A673 (cell line): ENCODE measurements at regions not wholly inside any gene's neighbourhood (a gene's known extent, or its start where the extent isn't known, plus 50 kb on each side); places are given as distances from the start of the nearest gene placed in this dataset.

Source experiments
- BruUV-seq: library from RNA; stranded (reverse); fragments of 400-500 nt; replicated peaks from 2 replicates; lab custom pipeline; 2021; lab: Mats Ljungman, UMichigan
- CTCF ChIA-PET: fragments of 300-600 bp; sonication (Branson Sonifier 250); formaldehyde crosslinking; loops from one replicate; lab custom pipeline; 2022; ENCODE audit warnings: antibody characterized with exemption; lab: Charles Lee
- POLR2A ChIA-PET: fragments of 300-600 bp; sonication (Branson Sonifier 250); formaldehyde crosslinking; loops from one replicate; lab custom pipeline; 2022; ENCODE audit warnings: antibody characterized with exemption; ENCODE audit not compliant: low non-redundant PET; lab: Charles Lee
- DNase-seq: peaks from one replicate; pipeline ENCODE4 v3.0.0-alpha.2; 2015; ENCODE audit warnings: low spot score
- H3K27ac ChIP-seq: fragments of 200-600 bp; sonication (generic); 2 replicates; pipeline ENCODE4 v1.5.1; 2016; ENCODE audit warnings: mixed run types, low read depth, mild to moderate bottlenecking, mixed read lengths, antibody characterized with exemption, low read length; ENCODE audit not compliant: poor library complexity, severe bottlenecking
- H3K27me3 ChIP-seq: fragments of 200-600 bp; sonication (generic); replicated peaks from 2 replicates; pipeline ENCODE4 v1.6.1; 2017; ENCODE audit warnings: mixed run types, low read depth, mild to moderate bottlenecking, mixed read lengths, antibody characterized with exemption, low read length; ENCODE audit not compliant: insufficient read depth, poor library complexity
- H3K36me3 ChIP-seq: fragments of 200-600 bp; sonication (generic); 2 replicates; pipeline ENCODE4 v1.6.1; 2016; ENCODE audit warnings: mixed run types, mild to moderate bottlenecking, mixed read lengths, antibody characterized with exemption, low read length; ENCODE audit not compliant: insufficient read depth, poor library complexity, severe bottlenecking
- H3K4me1 ChIP-seq: fragments of 200-600 bp; sonication (generic); 2 replicates; pipeline ENCODE4 v1.6.1; 2017; ENCODE audit warnings: mixed run types, mild to moderate bottlenecking, mixed read lengths, antibody characterized with exemption, low read length; ENCODE audit not compliant: insufficient read depth, poor library complexity, severe bottlenecking
- H3K4me3 ChIP-seq: fragments of 200-600 bp; sonication (generic); 2 replicates; pipeline ENCODE4 v1.5.1; 2016; ENCODE audit warnings: low read depth, mixed run types, mild to moderate bottlenecking, mixed read lengths, low read length; ENCODE audit not compliant: poor library complexity, severe bottlenecking
- H3K9me3 ChIP-seq: fragments of 200-600 bp; sonication (generic); 2 replicates; pipeline ENCODE4 v1.6.1; 2016; ENCODE audit warnings: mixed run types, low read depth, mild to moderate bottlenecking, mixed read lengths, antibody characterized with exemption, low read length; ENCODE audit not compliant: poor library complexity, severe bottlenecking
- CTCF ChIP-seq: fragments of 300-800, 200-600 bp; sonication (generic); conservative IDR thresholded peaks from 2 replicates; pipeline ENCODE4 v1.5.1; 2017; ENCODE audit warnings: low read depth, mild to moderate bottlenecking, antibody characterized with exemption, low read length, moderate library complexity, mixed read lengths
- EZH2 ChIP-seq: fragments of 200-600 bp; sonication (generic); IDR thresholded peaks from 2 replicates; pipeline ENCODE4 v1.6.1; 2017; ENCODE audit warnings: borderline replicate concordance, low read depth, mild to moderate bottlenecking, mixed read lengths, antibody characterized with exemption, low read length; ENCODE audit not compliant: poor library complexity, severe bottlenecking
- intact Hi-C: fragments of 100-400 bp; cut with micrococcal nuclease; formaldehyde crosslinking; loops from one replicate; pipeline ENCODE4 v1.10.0; 2022; ENCODE audit not compliant: unreplicated experiment

- H3K9me3 ChIP-seq: peaks cover 6% of the 10 kb centered on the region
- no TSS peak for BruUV-seq
- CTCF ChIA-PET: no interaction called here
- no peak overlapping the region for H3K4me3 ChIP-seq
- no peak overlapping the region for H3K27ac ChIP-seq
- no peaks in the 10 kb centered on the region for H3K27me3 ChIP-seq
- DNase-seq: no peak
- intact Hi-C loops: no loop called here
- no peaks in the 10 kb centered on the region for H3K36me3 ChIP-seq
- POLR2A ChIA-PET: no interaction called here
- TF ChIP-seq EZH2 (no peak), CTCF (no peak)
- no peaks in the 10 kb centered on the region for H3K4me1 ChIP-seq
These were observed 808.9 kb upstream of the SEL1L start for GRCh38 chr14:82342596-82342995.

DNA sequence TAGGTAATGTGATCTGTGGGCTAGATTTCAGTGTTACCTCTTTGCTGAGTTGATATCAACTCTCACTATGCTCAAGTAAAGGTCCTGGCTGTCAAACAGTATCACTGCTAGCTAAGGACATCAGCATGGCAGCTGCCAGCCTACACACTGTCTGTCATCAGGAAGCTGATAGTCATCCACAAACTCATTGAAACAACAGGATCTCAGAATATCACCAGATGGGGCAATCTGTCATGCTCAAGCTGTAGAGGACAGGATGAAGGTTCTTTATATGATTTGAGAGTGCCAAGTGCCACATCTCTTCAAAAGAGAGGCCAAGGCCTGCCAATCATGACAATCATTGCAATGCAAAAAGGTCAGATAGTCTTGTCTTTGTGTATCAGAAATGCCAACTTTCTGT is 811.5 kb upstream of the SEL1L start:
- TF ChIP-seq EZH2: no peak
- TF ChIP-seq CTCF: no peak
- DNase-seq: no peak
- ChIA-PET POLR2A (no interaction called here), CTCF (no interaction called here)
- no peaks in the 10 kb centered on the region for H3K36me3 ChIP-seq
- H3K27ac ChIP-seq: no peak overlapping the region
- no peaks in the 10 kb centered on the region for H3K27me3 ChIP-seq
- intact Hi-C loops: no loop called here
- BruUV-seq: no TSS peak
- H3K4me3 ChIP-seq: no peak overlapping the region
- H3K9me3 ChIP-seq: peaks cover 6% of the 10 kb centered on the region
- H3K4me1 ChIP-seq: no peaks in the 10 kb centered on the region

GRCh38 chr14:82354126-82354525 is 820.5 kb upstream of the SEL1L start:
- H3K27me3 ChIP-seq: no peaks in the 10 kb centered on the region
- no peak overlapping the region for H3K27ac ChIP-seq
- no peaks in the 10 kb centered on the region for H3K4me1 ChIP-seq
- no peaks in the 10 kb centered on the region for H3K9me3 ChIP-seq
- no TSS peak for BruUV-seq
- DNase-seq: no peak
- TF ChIP-seq EZH2: no peak
- TF ChIP-seq CTCF: no peak
- CTCF ChIA-PET: no interaction called here
- no peaks in the 10 kb centered on the region for H3K36me3 ChIP-seq
- intact Hi-C loops: no loop called here
- POLR2A ChIA-PET: no interaction called here
- no peak overlapping the region for H3K4me3 ChIP-seq
